IMR-90 (cell line): ENCODE measurements at regions not wholly inside any gene's neighbourhood (a gene's known extent, or its start where the extent isn't known, plus 50 kb on each side); places are given as distances from the start of the nearest gene placed in this dataset.

ENCODE experiments used
- ATAC-seq: fragments of 200-7000 bp; cut with Tn5 transposase; 2 replicates; pipeline ENCODE4 v1.9.1; 2020; ENCODE audit warnings: low read depth, mild to moderate bottlenecking, moderate library complexity
- BruUV-seq: library from RNA; stranded (reverse); fragments of 400-500 nt; replicated peaks from 2 replicates; lab custom pipeline; 2021; lab: Mats Ljungman, UMichigan
- CTCF ChIA-PET: fragments of 300-600 bp; formaldehyde crosslinking; extraction: SDS; loops from one replicate; lab custom pipeline; 2021; ENCODE audit warnings: antibody characterized with exemption; lab: Yijun Ruan, JAX
- POLR2A ChIA-PET: fragments of 300-600 bp; sonication (Branson Sonifier 250); formaldehyde crosslinking; loops from one replicate; lab custom pipeline; 2022; ENCODE audit warnings: antibody characterized with exemption; ENCODE audit not compliant: unreplicated experiment; lab: Charles Lee
- DNase-seq: peaks from one replicate; pipeline ENCODE4 v3.0.0; 2013
- H2AFZ ChIP-seq: replicated peaks from 2 replicates; pipeline ENCODE3; 2013; ENCODE audit warnings: low read length, mild to moderate bottlenecking; ENCODE audit not compliant: poor library complexity
- H2AK5ac ChIP-seq: 2 replicates; pipeline ENCODE4 v1.6.1; 2013; ENCODE audit warnings: low read depth, low read length, inconsistent platforms
- H2AK9ac ChIP-seq: replicated peaks from 2 replicates; pipeline ENCODE3; 2013; ENCODE audit warnings: mild to moderate bottlenecking, low read depth, low read length, moderate library complexity; ENCODE audit not compliant: poor library complexity
- H2BK120ac ChIP-seq: 2 replicates; pipeline ENCODE4 v1.6.1; 2013; ENCODE audit warnings: low read depth, low read length, inconsistent platforms
- H2BK15ac ChIP-seq: 3 replicates; pipeline ENCODE4 v1.6.1; 2013; ENCODE audit warnings: low read depth, low read length, inconsistent platforms
- H2BK20ac ChIP-seq: 2 replicates; pipeline ENCODE4 v1.6.1; 2013; ENCODE audit warnings: low read depth, mild to moderate bottlenecking, inconsistent platforms, low read length, moderate library complexity
- H2BK5ac ChIP-seq: 2 replicates; pipeline ENCODE4 v1.6.1; 2013; ENCODE audit warnings: mild to moderate bottlenecking, low read depth, low read length, inconsistent platforms; ENCODE audit not compliant: poor library complexity, severe bottlenecking
- H3K14ac ChIP-seq: replicated peaks from 2 replicates; pipeline ENCODE4 v1.6.1; 2013; ENCODE audit warnings: low read depth, low read length, inconsistent platforms
- H3K18ac ChIP-seq: 2 replicates; pipeline ENCODE4 v1.6.1; 2013; ENCODE audit warnings: low read depth, low read length, control low read depth
- H3K23ac ChIP-seq: 2 replicates; pipeline ENCODE4 v1.6.1; 2013; ENCODE audit warnings: low read depth, low read length, inconsistent platforms
- H3K27ac ChIP-seq: 2 replicates; pipeline ENCODE4 v1.5.1; 2013; ENCODE audit warnings: mild to moderate bottlenecking, control low read depth, low read length; ENCODE audit not compliant: insufficient read depth
- H3K27me3 ChIP-seq: 2 replicates; pipeline ENCODE4 v1.6.1; 2013; ENCODE audit warnings: low read length; ENCODE audit not compliant: control insufficient read depth, insufficient read depth
- H3K36me3 ChIP-seq: 2 replicates; pipeline ENCODE4 v1.6.1; 2013; ENCODE audit warnings: low read length, mixed read lengths; ENCODE audit not compliant: control insufficient read depth, insufficient read depth
- H3K4ac ChIP-seq: 2 replicates; pipeline ENCODE4 v1.6.1; 2013; ENCODE audit warnings: low read depth, low read length, inconsistent platforms
- H3K4me1 ChIP-seq: 2 replicates; pipeline ENCODE4 v1.6.1; 2013; ENCODE audit warnings: low read length, mixed read lengths; ENCODE audit not compliant: control insufficient read depth, insufficient read depth
- H3K4me2 ChIP-seq: 2 replicates; pipeline ENCODE4 v1.6.1; 2013; ENCODE audit warnings: low read depth, mild to moderate bottlenecking, control low read depth, low read length, moderate library complexity
- H3K4me3 ChIP-seq: 2 replicates; pipeline ENCODE4 v1.5.1; 2013; ENCODE audit warnings: low read depth, mild to moderate bottlenecking, control low read depth, low read length, moderate library complexity; ENCODE audit not compliant: insufficient read depth
- H3K56ac ChIP-seq: 2 replicates; pipeline ENCODE4 v1.6.1; 2013; ENCODE audit warnings: low read length, inconsistent platforms; ENCODE audit not compliant: insufficient read depth; ENCODE audit errors: extremely low read depth
- H3K79me1 ChIP-seq, 2 experiments: 2 replicates each; pipeline ENCODE4 v1.6.1; 2013; ENCODE audit warnings: low read length in 2 of 2, inconsistent platforms in 1 of 2, low read depth in 1 of 2
- H3K9ac ChIP-seq: 2 replicates; pipeline ENCODE4 v1.6.1; 2013; ENCODE audit warnings: low read depth, low read length, control low read depth
- H3K9me1 ChIP-seq: 2 replicates; pipeline ENCODE4 v1.6.1; 2013; ENCODE audit warnings: low read length, inconsistent platforms; ENCODE audit not compliant: insufficient read depth
- H3K9me3 ChIP-seq: 2 replicates; pipeline ENCODE4 v1.6.1; 2013; ENCODE audit warnings: low read length; ENCODE audit not compliant: control insufficient read depth, insufficient read depth
- H4K20me1 ChIP-seq: 2 replicates; pipeline ENCODE4 v1.6.1; 2013; ENCODE audit warnings: low read length, inconsistent platforms; ENCODE audit not compliant: insufficient read depth
- H4K5ac ChIP-seq: 2 replicates; pipeline ENCODE4 v1.6.1; 2013; ENCODE audit warnings: mild to moderate bottlenecking, low read depth, low read length, control low read depth
- H4K8ac ChIP-seq, 2 experiments: 2 replicates each; pipeline ENCODE4 v1.6.1; 2013; ENCODE audit warnings: low read depth in 2 of 2, low read length in 2 of 2, control low read depth in 1 of 2, inconsistent platforms in 1 of 2
- H4K91ac ChIP-seq: 2 replicates; pipeline ENCODE4 v1.6.1; 2013; ENCODE audit warnings: low read depth, low read length, inconsistent platforms; ENCODE audit not compliant: insufficient read depth
- BHLHE40 ChIP-seq: fragments of 150-350 bp; IDR thresholded peaks from 2 replicates; pipeline ENCODE4 v1.6.1; 2016; ENCODE audit warnings: mild to moderate bottlenecking, low read depth, low read length
- MAFK ChIP-seq: IDR thresholded peaks from 2 replicates; pipeline ENCODE4 v1.6.1; 2012; ENCODE audit warnings: low read depth, low read length, improper control_type of control experiment
- MXI1 ChIP-seq: IDR thresholded peaks from 2 replicates; pipeline ENCODE4 v1.6.1; 2012; ENCODE audit warnings: low read depth, mild to moderate bottlenecking, low read length, moderate library complexity, borderline replicate concordance
- WGBS, 2 experiments: methylation state at CpG; one replicate each; pipeline versions ENCODE4 v1.1.5 to v1.1.7; 2013; ENCODE audit warnings: missing lambda C conversion rate in 2 of 2; ENCODE audit not compliant: insufficient read length in 1 of 2; ENCODE audit errors: extremely low coverage in 2 of 2; 5-methylcytosine and 5-hydroxymethylcytosine counted together
- dilution Hi-C: fragments of 300-500 bp; cut with HindIII; formaldehyde crosslinking; loops from one replicate; pipeline ENCODE4 v1.14.3; 2018; ENCODE audit warnings: low sequenced_read_pairs; ENCODE audit not compliant: unreplicated experiment
- in situ Hi-C: fragments of 300-500 bp; cut with MboI; formaldehyde crosslinking; loops from 3 replicates; pipeline ENCODE4 v1.14.3; 2019; ENCODE audit warnings: low sequenced_read_pairs, inconsistent platforms, mixed read lengths
- intact Hi-C: fragments of 100-400 bp; cut with micrococcal nuclease; formaldehyde crosslinking; loops from 2 replicates; pipeline ENCODE4 v1.10.0; 2022

GRCh38 chrX:146658379-146658778, 151.2 kb upstream of the CXorf51B start:
- Histone ChIP-seq H3K79me1 (no peaks in the 10 kb centered on the region), H2AK9ac (no peak overlapping the region), H2BK5ac (no peak overlapping the region), H4K91ac (no peak overlapping the region), H3K9me3 (no peaks in the 10 kb centered on the region), H2AFZ (no peak overlapping the region), H4K8ac (no peak overlapping the region), H3K56ac (no peak overlapping the region), H3K4ac (no peak overlapping the region), H2AK5ac (no peak overlapping the region), H3K36me3 (no peaks in the 10 kb centered on the region), H3K27me3 (no peaks in the 10 kb centered on the region), H3K4me1 (no peaks in the 10 kb centered on the region), H3K4me2 (no peak overlapping the region), H3K18ac (no peak overlapping the region), H3K23ac (no peak overlapping the region), H2BK120ac (no peak overlapping the region), H3K14ac (no peak overlapping the region), H2BK20ac (no peak overlapping the region), H3K4me3 (no peak overlapping the region), H3K27ac (no peak overlapping the region), H4K5ac (no peak overlapping the region), H4K20me1 (no peaks in the 10 kb centered on the region), H3K9ac (no peak overlapping the region), H3K9me1 (no peaks in the 10 kb centered on the region), H2BK15ac (no peak overlapping the region)
- ATAC-seq = no peak
- POLR2A ChIA-PET = no interaction called here
- intact Hi-C loops (no loop called here), dilution Hi-C loops (no loop called here), in situ Hi-C loops (no loop called here)
- no peak for DNase-seq
- CTCF ChIA-PET = no interaction called here
- TF ChIP-seq MAFK (peak; percentile 74), BHLHE40 (no peak), MXI1 (no peak)
- BruUV-seq = no TSS peak
- WGBS, 2 experiments = no CpG with 5 or more reads among the region's 1 CpG
